ENCODE measurements at regions not wholly inside any gene's neighbourhood (a gene's known extent, or its start where the extent isn't known, plus 50 kb on each side); places are given as distances from the start of the nearest gene placed in this dataset.

GRCh38 chr1:39122056-39122455 is 82.4 kb upstream of the MACF1 start:
- TF ChIP-seq POLR2A (IDR thresholded peaks at IDR 0.05) (no peak), POLR2AphosphoS5 (IDR thresholded peaks at IDR 0.05) (no peak), CTCF (IDR thresholded peaks at IDR 0.05) (no peak)
